ENCODE measurements at regions not wholly inside any gene's neighbourhood (a gene's known extent, or its start where the extent isn't known, plus 50 kb on each side); places are given as distances from the start of the nearest gene placed in this dataset.

DNA sequence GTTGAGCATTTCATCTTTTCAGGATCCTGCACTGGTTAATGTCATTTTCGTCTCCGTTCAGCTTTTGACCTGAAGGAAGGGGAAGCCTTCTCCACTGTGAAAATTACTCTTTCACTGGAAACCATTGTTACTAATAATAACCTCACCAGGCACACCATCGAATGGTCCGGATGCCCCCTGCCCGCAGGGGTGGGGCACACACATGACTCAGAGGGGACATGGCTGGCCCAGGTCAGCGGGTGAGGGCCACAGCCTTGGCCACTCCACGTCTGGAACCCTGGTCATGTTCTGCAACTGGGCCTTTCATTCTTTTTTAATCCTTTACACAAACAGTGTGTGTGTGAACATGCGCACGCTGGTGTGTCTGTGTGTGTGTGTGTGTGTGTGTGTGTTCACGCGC is 191.8 kb downstream of the BCOR start:
- no peak for TF ChIP-seq CEBPB (IDR thresholded peaks at IDR 0.05)
- no peak for TF ChIP-seq MAX (IDR thresholded peaks at IDR 0.05)
- TF ChIP-seq, protein P1, sequence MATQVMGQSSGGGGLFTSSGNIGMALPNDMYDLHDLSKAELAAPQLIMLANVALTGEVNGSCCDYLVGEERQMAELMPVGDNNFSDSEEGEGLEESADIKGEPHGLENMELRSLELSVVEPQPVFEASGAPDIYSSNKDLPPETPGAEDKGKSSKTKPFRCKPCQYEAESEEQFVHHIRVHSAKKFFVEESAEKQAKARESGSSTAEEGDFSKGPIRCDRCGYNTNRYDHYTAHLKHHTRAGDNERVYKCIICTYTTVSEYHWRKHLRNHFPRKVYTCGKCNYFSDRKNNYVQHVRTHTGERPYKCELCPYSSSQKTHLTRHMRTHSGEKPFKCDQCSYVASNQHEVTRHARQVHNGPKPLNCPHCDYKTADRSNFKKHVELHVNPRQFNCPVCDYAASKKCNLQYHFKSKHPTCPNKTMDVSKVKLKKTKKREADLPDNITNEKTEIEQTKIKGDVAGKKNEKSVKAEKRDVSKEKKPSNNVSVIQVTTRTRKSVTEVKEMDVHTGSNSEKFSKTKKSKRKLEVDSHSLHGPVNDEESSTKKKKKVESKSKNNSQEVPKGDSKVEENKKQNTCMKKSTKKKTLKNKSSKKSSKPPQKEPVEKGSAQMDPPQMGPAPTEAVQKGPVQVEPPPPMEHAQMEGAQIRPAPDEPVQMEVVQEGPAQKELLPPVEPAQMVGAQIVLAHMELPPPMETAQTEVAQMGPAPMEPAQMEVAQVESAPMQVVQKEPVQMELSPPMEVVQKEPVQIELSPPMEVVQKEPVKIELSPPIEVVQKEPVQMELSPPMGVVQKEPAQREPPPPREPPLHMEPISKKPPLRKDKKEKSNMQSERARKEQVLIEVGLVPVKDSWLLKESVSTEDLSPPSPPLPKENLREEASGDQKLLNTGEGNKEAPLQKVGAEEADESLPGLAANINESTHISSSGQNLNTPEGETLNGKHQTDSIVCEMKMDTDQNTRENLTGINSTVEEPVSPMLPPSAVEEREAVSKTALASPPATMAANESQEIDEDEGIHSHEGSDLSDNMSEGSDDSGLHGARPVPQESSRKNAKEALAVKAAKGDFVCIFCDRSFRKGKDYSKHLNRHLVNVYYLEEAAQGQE (IDR thresholded peaks at IDR 0.05; ENCODE audit: low read depth): no peak
- no peak for TF ChIP-seq NFIC (IDR thresholded peaks at IDR 0.05)
- TF ChIP-seq RAD21 (IDR thresholded peaks at IDR 0.05; ENCODE audit: low read depth): no peak
- TF ChIP-seq EP300 (IDR thresholded peaks at IDR 0.05; ENCODE audit: borderline replicate concordance): no peak
- no peak for TF ChIP-seq TAF1 (IDR thresholded peaks at IDR 0.05; ENCODE audit: low read depth)
- no peak for TF ChIP-seq YY1 (IDR thresholded peaks at IDR 0.05; ENCODE audit: low read depth)

Data from Ishikawa (cell line).